ENCODE measurements at regions not wholly inside any gene's neighbourhood (a gene's known extent, or its start where the extent isn't known, plus 50 kb on each side); places are given as distances from the start of the nearest gene placed in this dataset.
"Not testable (repeated sequence)": the region's sequence is repeated elsewhere in the genome, so short reads cannot be mapped to it uniquely, and the experiment has no call there.

GRCh38 chr10:55203874-55204273, 402.8 kb upstream of the PCDH15 start:
- no peaks in the 10 kb centered on the region for H3K36me3 ChIP-seq (ENCODE audit: control insufficient read depth, insufficient read depth, low read length)
- no peaks in the 10 kb centered on the region for H3K27me3 ChIP-seq (ENCODE audit: control insufficient read depth, insufficient read depth, low read length)
- no peak overlapping the region for H3K27ac ChIP-seq (ENCODE audit: low read length)
- no peaks in the 10 kb centered on the region for H3K4me1 ChIP-seq (ENCODE audit: control insufficient read depth, insufficient read depth, low read length)
- H3K9me3 ChIP-seq (ENCODE audit: control insufficient read depth, insufficient read depth, low read length), result no peaks in the 10 kb centered on the region; the same call in 1 of the 2 replicates
- H3K4me3 ChIP-seq (ENCODE audit: low read length), result no peak overlapping the region
- no peak for DNase-seq (ENCODE audit: low read depth, low spot score)

GRCh38 chr10:55203319-55203718, 402.3 kb upstream of the PCDH15 start:
- WGBS (ENCODE audit: insufficient coverage, insufficient read length), result no CpG with 5 or more reads among the region's 3 CpGs
- no peak overlapping the region for H3K4me3 ChIP-seq (ENCODE audit: low read length)
- H3K4me1 ChIP-seq (ENCODE audit: control insufficient read depth, insufficient read depth, low read length), result no peaks in the 10 kb centered on the region
- no peak overlapping the region for H3K27ac ChIP-seq (ENCODE audit: low read length)
- no peaks in the 10 kb centered on the region; the same call in 1 of the 2 replicates for H3K9me3 ChIP-seq (ENCODE audit: control insufficient read depth, insufficient read depth, low read length)
- H3K27me3 ChIP-seq (ENCODE audit: control insufficient read depth, insufficient read depth, low read length), result no peaks in the 10 kb centered on the region
- DNase-seq (ENCODE audit: low read depth, low spot score), result no peak
- no peaks in the 10 kb centered on the region for H3K36me3 ChIP-seq (ENCODE audit: control insufficient read depth, insufficient read depth, low read length)

GRCh38 chr10:55200020-55200419, 399.0 kb upstream of the PCDH15 start:
- H3K36me3 ChIP-seq (ENCODE audit: control insufficient read depth, insufficient read depth, low read length), result no peaks in the 10 kb centered on the region
- no peak overlapping the region for H3K4me3 ChIP-seq (ENCODE audit: low read length)
- no peak overlapping the region for H3K27ac ChIP-seq (ENCODE audit: low read length)
- H3K27me3 ChIP-seq (ENCODE audit: control insufficient read depth, insufficient read depth, low read length), result no peaks in the 10 kb centered on the region
- no peaks in the 10 kb centered on the region; the same call in 1 of the 2 replicates for H3K9me3 ChIP-seq (ENCODE audit: control insufficient read depth, insufficient read depth, low read length)
- no peak for DNase-seq (ENCODE audit: low read depth, low spot score)
- WGBS (ENCODE audit: insufficient coverage, insufficient read length), result no CpG with 5 or more reads among the region's 2 CpGs
- H3K4me1 ChIP-seq (ENCODE audit: control insufficient read depth, insufficient read depth, low read length), result no peaks in the 10 kb centered on the region

GRCh38 chr10:55191236-55191860, 390.3 kb upstream of the PCDH15 start:
- Histone ChIP-seq H3K4me3 (ENCODE audit: low read length) (no peak overlapping the region), H3K36me3 (ENCODE audit: control insufficient read depth, insufficient read depth, low read length) (no peaks in the 10 kb centered on the region), H3K27me3 (ENCODE audit: control insufficient read depth, insufficient read depth, low read length) (no peaks in the 10 kb centered on the region), H3K27ac (ENCODE audit: low read length) (no peak overlapping the region), H3K9me3 (ENCODE audit: control insufficient read depth, insufficient read depth, low read length) (no peaks in the 10 kb centered on the region), H3K4me1 (ENCODE audit: control insufficient read depth, insufficient read depth, low read length) (no peaks in the 10 kb centered on the region)
- DNase-seq (ENCODE audit: low read depth, low spot score), result no peak
- no CpG with 5 or more reads among the region's 2 CpGs for WGBS (ENCODE audit: insufficient coverage, insufficient read length)

GRCh38 chr10:55183993-55184392, 383.0 kb upstream of the PCDH15 start:
- Histone ChIP-seq H3K4me3 (ENCODE audit: low read length) (no peak overlapping the region), H3K27me3 (ENCODE audit: control insufficient read depth, insufficient read depth, low read length) (no peaks in the 10 kb centered on the region), H3K4me1 (ENCODE audit: control insufficient read depth, insufficient read depth, low read length) (no peaks in the 10 kb centered on the region), H3K9me3 (ENCODE audit: control insufficient read depth, insufficient read depth, low read length) (no peaks in the 10 kb centered on the region), H3K27ac (ENCODE audit: low read length) (no peak overlapping the region), H3K36me3 (ENCODE audit: control insufficient read depth, insufficient read depth, low read length) (no peaks in the 10 kb centered on the region)
- no CpG with 5 or more reads among the region's 2 CpGs for WGBS (ENCODE audit: insufficient coverage, insufficient read length)
- DNase-seq (ENCODE audit: low read depth, low spot score), result no peak

GRCh38 chr10:55180357-55180756, 379.3 kb upstream of the PCDH15 start:
- DNase-seq (ENCODE audit: low read depth, low spot score), result no peak
- H3K27me3 ChIP-seq (ENCODE audit: control insufficient read depth, insufficient read depth, low read length), result no peaks in the 10 kb centered on the region
- H3K9me3 ChIP-seq (ENCODE audit: control insufficient read depth, insufficient read depth, low read length), result no peaks in the 10 kb centered on the region
- WGBS (ENCODE audit: insufficient coverage, insufficient read length), result no CpG with 5 or more reads among the region's 1 CpG
- H3K4me1 ChIP-seq (ENCODE audit: control insufficient read depth, insufficient read depth, low read length), result no peaks in the 10 kb centered on the region
- H3K4me3 ChIP-seq (ENCODE audit: low read length), result no peak overlapping the region
- H3K27ac ChIP-seq (ENCODE audit: low read length), result no peak overlapping the region
- H3K36me3 ChIP-seq (ENCODE audit: control insufficient read depth, insufficient read depth, low read length), result no peaks in the 10 kb centered on the region

GRCh38 chr10:55174419-55174818, 373.4 kb upstream of the PCDH15 start:
- no peak overlapping the region for H3K4me3 ChIP-seq (ENCODE audit: low read length)
- H3K36me3 ChIP-seq (ENCODE audit: control insufficient read depth, insufficient read depth, low read length), result no peaks in the 10 kb centered on the region
- H3K27ac ChIP-seq (ENCODE audit: low read length), result no peak overlapping the region
- no CpG with 5 or more reads among the region's 4 CpGs for WGBS (ENCODE audit: insufficient coverage, insufficient read length)
- H3K4me1 ChIP-seq (ENCODE audit: control insufficient read depth, insufficient read depth, low read length), result 0 out of 2 replicates have a peak, but pooled peaks cover 2% of the 10 kb centered on the region
- no peaks in the 10 kb centered on the region for H3K27me3 ChIP-seq (ENCODE audit: control insufficient read depth, insufficient read depth, low read length)
- no peaks in the 10 kb centered on the region for H3K9me3 ChIP-seq (ENCODE audit: control insufficient read depth, insufficient read depth, low read length)
- DNase-seq (ENCODE audit: low read depth, low spot score), result peak; percentile 1

- no peak overlapping the region for H3K4me3 ChIP-seq (ENCODE audit: low read length)
- no CpG with 5 or more reads among the region's 1 CpG for WGBS (ENCODE audit: insufficient coverage, insufficient read length)
- H3K9me3 ChIP-seq (ENCODE audit: control insufficient read depth, insufficient read depth, low read length), result no peaks in the 10 kb centered on the region
- no peaks in the 10 kb centered on the region for H3K36me3 ChIP-seq (ENCODE audit: control insufficient read depth, insufficient read depth, low read length)
- no peak overlapping the region for H3K27ac ChIP-seq (ENCODE audit: low read length)
- H3K4me1 ChIP-seq (ENCODE audit: control insufficient read depth, insufficient read depth, low read length), result 0 out of 2 replicates have a peak, but pooled peaks cover 2% of the 10 kb centered on the region
- DNase-seq (ENCODE audit: low read depth, low spot score), result no peak
- no peaks in the 10 kb centered on the region for H3K27me3 ChIP-seq (ENCODE audit: control insufficient read depth, insufficient read depth, low read length)
These were observed 368.5 kb upstream of the PCDH15 start for GRCh38 chr10:55169493-55169892.

- Histone ChIP-seq H3K27me3 (ENCODE audit: control insufficient read depth, insufficient read depth, low read length) (no peaks in the 10 kb centered on the region), H3K4me3 (ENCODE audit: low read length) (no peak overlapping the region), H3K27ac (ENCODE audit: low read length) (no peak overlapping the region), H3K36me3 (ENCODE audit: control insufficient read depth, insufficient read depth, low read length) (no peaks in the 10 kb centered on the region), H3K4me1 (ENCODE audit: control insufficient read depth, insufficient read depth, low read length) (no peaks in the 10 kb centered on the region), H3K9me3 (ENCODE audit: control insufficient read depth, insufficient read depth, low read length) (no peaks in the 10 kb centered on the region)
- no peak for DNase-seq (ENCODE audit: low read depth, low spot score)
- WGBS (ENCODE audit: insufficient coverage, insufficient read length), result no CpG with 5 or more reads among the region's 1 CpG
These were observed 367.3 kb upstream of the PCDH15 start for GRCh38 chr10:55168343-55168742.

GRCh38 chr10:55163388-55163979, 362.5 kb upstream of the PCDH15 start:
- Histone ChIP-seq H3K36me3 (ENCODE audit: control insufficient read depth, insufficient read depth, low read length) (no peaks in the 10 kb centered on the region), H3K27me3 (ENCODE audit: control insufficient read depth, insufficient read depth, low read length) (no peaks in the 10 kb centered on the region), H3K4me3 (ENCODE audit: low read length) (no peak overlapping the region), H3K9me3 (ENCODE audit: control insufficient read depth, insufficient read depth, low read length) (no peaks in the 10 kb centered on the region), H3K4me1 (ENCODE audit: control insufficient read depth, insufficient read depth, low read length) (no peaks in the 10 kb centered on the region; the same call in 1 of the 2 replicates), H3K27ac (ENCODE audit: low read length) (no peak overlapping the region)
- DNase-seq (ENCODE audit: low read depth, low spot score), result no peak
- no CpG with 5 or more reads among the region's 6 CpGs for WGBS (ENCODE audit: insufficient coverage, insufficient read length)

- not testable (repeated sequence) for DNase-seq (ENCODE audit: low read depth, low spot score); H3K27me3 ChIP-seq (ENCODE audit: control insufficient read depth, insufficient read depth, low read length); H3K4me3 ChIP-seq (ENCODE audit: low read length); H3K27ac ChIP-seq (ENCODE audit: low read length); H3K36me3 ChIP-seq (ENCODE audit: control insufficient read depth, insufficient read depth, low read length); H3K9me3 ChIP-seq (ENCODE audit: control insufficient read depth, insufficient read depth, low read length); H3K4me1 ChIP-seq (ENCODE audit: control insufficient read depth, insufficient read depth, low read length)
- no CpG with 5 or more reads among the region's 2 CpGs for WGBS (ENCODE audit: insufficient coverage, insufficient read length)
These were observed 361.3 kb upstream of the PCDH15 start for GRCh38 chr10:55162321-55162720.
